Liver (tissue), 3 donors: ENCODE measurements at regions not wholly inside any gene's neighbourhood (a gene's known extent, or its start where the extent isn't known, plus 50 kb on each side); places are given as distances from the start of the nearest gene placed in this dataset.

ENCODE experiments used
- GABPA ChIP-seq, 2 donors: IDR thresholded peaks in 1 of 2; conservative IDR thresholded peaks in 1 of 2; 2 replicates each; pipeline ENCODE4 v1.6.1; 2016; ENCODE audit warnings: antibody characterized with exemption in 2 of 2, mild to moderate bottlenecking in 1 of 2, moderate library complexity in 1 of 2
- JUND ChIP-seq, 2 donors: IDR thresholded peaks; 2 replicates each; pipeline ENCODE4 v1.6.1; 2016; ENCODE audit warnings: antibody characterized with exemption in 2 of 2
- RAD21 ChIP-seq, 2 donors: IDR thresholded peaks; 2 replicates each; pipeline ENCODE4 v1.6.1; 2016; ENCODE audit warnings: antibody characterized with exemption in 2 of 2, mild to moderate bottlenecking in 2 of 2
- RXRA ChIP-seq, 2 donors: IDR thresholded peaks; 2 replicates each; pipeline ENCODE4 v1.6.1; 2017 to 2018; ENCODE audit warnings: antibody characterized with exemption in 2 of 2, mild to moderate bottlenecking in 1 of 2
- TAF1 ChIP-seq: conservative IDR thresholded peaks from 2 replicates; pipeline ENCODE4 v1.6.1; 2016; ENCODE audit warnings: antibody characterized with exemption, mild to moderate bottlenecking
- YY1 ChIP-seq: IDR thresholded peaks from 2 replicates; pipeline ENCODE4 v1.6.1; 2016; ENCODE audit warnings: antibody characterized with exemption, mild to moderate bottlenecking
- TF ChIP-seq, protein P1 (sequence below): fragments of 150-350 bp; IDR thresholded peaks from 2 replicates; pipeline ENCODE4 v1.5.1; 2017; ENCODE audit warnings: improper control_type of control experiment, low read depth, low read length; ENCODE audit not compliant: missing input control
- TF ChIP-seq, protein P2 (sequence below): IDR thresholded peaks from 2 replicates; pipeline ENCODE4 v1.6.1; 2016; ENCODE audit warnings: antibody characterized with exemption, mild to moderate bottlenecking
- TF ChIP-seq, protein P3 (sequence below): IDR thresholded peaks from 2 replicates; pipeline ENCODE4 v1.6.1; 2016; ENCODE audit warnings: antibody characterized with exemption
- TF ChIP-seq, protein P4 (sequence below): IDR thresholded peaks from 2 replicates; pipeline ENCODE4 v1.6.1; 2016; ENCODE audit warnings: antibody characterized with exemption
- TF ChIP-seq, protein P5 (sequence below): IDR thresholded peaks from 2 replicates; pipeline ENCODE4 v1.6.1; 2016; ENCODE audit warnings: antibody characterized with exemption
- donor health status: healthy.
- donor health status: healthy.

DNA sequence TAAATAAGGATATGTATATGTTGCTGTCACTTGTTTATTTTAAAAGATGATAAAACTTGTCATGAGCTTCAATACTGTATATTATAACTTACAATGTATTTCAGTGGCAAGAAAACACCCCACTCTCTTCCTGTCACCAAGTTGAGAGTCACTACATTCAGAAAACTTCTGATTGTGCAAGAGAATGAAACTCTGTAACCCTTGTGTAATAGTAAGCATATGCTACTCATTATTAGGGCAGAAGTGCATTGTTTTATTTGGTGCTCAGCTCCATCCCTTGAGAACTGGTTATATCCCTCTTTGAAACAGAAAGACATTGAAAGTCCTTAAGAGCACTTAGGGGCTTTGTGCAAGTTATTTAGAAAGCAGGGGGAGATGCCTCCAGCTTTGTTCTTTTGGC lies 594.5 kb downstream of the ARAP2 start:
- TF ChIP-seq, protein P1, sequence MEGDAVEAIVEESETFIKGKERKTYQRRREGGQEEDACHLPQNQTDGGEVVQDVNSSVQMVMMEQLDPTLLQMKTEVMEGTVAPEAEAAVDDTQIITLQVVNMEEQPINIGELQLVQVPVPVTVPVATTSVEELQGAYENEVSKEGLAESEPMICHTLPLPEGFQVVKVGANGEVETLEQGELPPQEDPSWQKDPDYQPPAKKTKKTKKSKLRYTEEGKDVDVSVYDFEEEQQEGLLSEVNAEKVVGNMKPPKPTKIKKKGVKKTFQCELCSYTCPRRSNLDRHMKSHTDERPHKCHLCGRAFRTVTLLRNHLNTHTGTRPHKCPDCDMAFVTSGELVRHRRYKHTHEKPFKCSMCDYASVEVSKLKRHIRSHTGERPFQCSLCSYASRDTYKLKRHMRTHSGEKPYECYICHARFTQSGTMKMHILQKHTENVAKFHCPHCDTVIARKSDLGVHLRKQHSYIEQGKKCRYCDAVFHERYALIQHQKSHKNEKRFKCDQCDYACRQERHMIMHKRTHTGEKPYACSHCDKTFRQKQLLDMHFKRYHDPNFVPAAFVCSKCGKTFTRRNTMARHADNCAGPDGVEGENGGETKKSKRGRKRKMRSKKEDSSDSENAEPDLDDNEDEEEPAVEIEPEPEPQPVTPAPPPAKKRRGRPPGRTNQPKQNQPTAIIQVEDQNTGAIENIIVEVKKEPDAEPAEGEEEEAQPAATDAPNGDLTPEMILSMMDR = no peak
- TF ChIP-seq, protein P2, sequence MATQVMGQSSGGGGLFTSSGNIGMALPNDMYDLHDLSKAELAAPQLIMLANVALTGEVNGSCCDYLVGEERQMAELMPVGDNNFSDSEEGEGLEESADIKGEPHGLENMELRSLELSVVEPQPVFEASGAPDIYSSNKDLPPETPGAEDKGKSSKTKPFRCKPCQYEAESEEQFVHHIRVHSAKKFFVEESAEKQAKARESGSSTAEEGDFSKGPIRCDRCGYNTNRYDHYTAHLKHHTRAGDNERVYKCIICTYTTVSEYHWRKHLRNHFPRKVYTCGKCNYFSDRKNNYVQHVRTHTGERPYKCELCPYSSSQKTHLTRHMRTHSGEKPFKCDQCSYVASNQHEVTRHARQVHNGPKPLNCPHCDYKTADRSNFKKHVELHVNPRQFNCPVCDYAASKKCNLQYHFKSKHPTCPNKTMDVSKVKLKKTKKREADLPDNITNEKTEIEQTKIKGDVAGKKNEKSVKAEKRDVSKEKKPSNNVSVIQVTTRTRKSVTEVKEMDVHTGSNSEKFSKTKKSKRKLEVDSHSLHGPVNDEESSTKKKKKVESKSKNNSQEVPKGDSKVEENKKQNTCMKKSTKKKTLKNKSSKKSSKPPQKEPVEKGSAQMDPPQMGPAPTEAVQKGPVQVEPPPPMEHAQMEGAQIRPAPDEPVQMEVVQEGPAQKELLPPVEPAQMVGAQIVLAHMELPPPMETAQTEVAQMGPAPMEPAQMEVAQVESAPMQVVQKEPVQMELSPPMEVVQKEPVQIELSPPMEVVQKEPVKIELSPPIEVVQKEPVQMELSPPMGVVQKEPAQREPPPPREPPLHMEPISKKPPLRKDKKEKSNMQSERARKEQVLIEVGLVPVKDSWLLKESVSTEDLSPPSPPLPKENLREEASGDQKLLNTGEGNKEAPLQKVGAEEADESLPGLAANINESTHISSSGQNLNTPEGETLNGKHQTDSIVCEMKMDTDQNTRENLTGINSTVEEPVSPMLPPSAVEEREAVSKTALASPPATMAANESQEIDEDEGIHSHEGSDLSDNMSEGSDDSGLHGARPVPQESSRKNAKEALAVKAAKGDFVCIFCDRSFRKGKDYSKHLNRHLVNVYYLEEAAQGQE = no peak
- TF ChIP-seq, protein P3, sequence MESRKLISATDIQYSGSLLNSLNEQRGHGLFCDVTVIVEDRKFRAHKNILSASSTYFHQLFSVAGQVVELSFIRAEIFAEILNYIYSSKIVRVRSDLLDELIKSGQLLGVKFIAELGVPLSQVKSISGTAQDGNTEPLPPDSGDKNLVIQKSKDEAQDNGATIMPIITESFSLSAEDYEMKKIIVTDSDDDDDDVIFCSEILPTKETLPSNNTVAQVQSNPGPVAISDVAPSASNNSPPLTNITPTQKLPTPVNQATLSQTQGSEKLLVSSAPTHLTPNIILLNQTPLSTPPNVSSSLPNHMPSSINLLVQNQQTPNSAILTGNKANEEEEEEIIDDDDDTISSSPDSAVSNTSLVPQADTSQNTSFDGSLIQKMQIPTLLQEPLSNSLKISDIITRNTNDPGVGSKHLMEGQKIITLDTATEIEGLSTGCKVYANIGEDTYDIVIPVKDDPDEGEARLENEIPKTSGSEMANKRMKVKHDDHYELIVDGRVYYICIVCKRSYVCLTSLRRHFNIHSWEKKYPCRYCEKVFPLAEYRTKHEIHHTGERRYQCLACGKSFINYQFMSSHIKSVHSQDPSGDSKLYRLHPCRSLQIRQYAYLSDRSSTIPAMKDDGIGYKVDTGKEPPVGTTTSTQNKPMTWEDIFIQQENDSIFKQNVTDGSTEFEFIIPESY = no peak
- TF ChIP-seq, protein P4, sequence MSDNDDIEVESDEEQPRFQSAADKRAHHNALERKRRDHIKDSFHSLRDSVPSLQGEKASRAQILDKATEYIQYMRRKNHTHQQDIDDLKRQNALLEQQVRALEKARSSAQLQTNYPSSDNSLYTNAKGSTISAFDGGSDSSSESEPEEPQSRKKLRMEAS = no peak
- TF ChIP-seq TAF1 (no peak), RAD21 (IDR thresholded peaks at IDR 0.05) (no peak), YY1 (no peak), GABPA (IDR thresholded peaks at IDR 0.05 in 1 of 2, conservative IDR thresholded peaks at IDR 0.05 in 1 of 2) (no peak), RXRA (IDR thresholded peaks at IDR 0.05) (no peak), JUND (IDR thresholded peaks at IDR 0.05) (no peak)
- TF ChIP-seq, protein P5, sequence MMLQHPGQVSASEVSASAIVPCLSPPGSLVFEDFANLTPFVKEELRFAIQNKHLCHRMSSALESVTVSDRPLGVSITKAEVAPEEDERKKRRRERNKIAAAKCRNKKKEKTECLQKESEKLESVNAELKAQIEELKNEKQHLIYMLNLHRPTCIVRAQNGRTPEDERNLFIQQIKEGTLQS = no peak
